GM19025 (cell line): ENCODE measurements at regions not wholly inside any gene's neighbourhood (a gene's known extent, or its start where the extent isn't known, plus 50 kb on each side); places are given as distances from the start of the nearest gene placed in this dataset.
"Not testable (repeated sequence)": the region's sequence is repeated elsewhere in the genome, so short reads cannot be mapped to it uniquely, and the experiment has no call there.

ENCODE experiments used
- ATAC-seq: cut with Tn5 transposase; IDR thresholded peaks from one replicate; pipeline ENCODE4 v1.9.1; 2021; ENCODE audit warnings: mild to moderate bottlenecking, low read depth, moderate library complexity; ENCODE audit not compliant: unreplicated experiment

DNA sequence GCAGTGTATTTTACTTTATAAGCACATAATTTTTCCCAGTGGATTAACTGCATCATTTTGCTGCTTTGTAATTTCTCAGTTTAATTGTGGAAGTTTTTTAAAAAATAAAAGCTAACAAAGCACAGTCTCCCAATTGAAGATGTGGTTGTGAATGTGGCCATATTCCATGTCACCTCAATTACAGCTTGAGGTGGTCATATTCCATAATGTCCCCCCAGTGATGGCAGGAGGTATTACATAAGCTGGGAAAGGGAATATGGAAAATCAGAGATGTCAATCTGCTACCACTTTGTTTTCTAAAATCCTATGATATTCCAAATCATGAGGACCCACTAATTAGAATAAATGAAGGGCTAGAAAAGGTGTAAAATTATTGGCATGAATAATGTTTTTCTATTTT, 1672.0 kb upstream of the CDH9 start:
- no peak for ATAC-seq

DNA sequence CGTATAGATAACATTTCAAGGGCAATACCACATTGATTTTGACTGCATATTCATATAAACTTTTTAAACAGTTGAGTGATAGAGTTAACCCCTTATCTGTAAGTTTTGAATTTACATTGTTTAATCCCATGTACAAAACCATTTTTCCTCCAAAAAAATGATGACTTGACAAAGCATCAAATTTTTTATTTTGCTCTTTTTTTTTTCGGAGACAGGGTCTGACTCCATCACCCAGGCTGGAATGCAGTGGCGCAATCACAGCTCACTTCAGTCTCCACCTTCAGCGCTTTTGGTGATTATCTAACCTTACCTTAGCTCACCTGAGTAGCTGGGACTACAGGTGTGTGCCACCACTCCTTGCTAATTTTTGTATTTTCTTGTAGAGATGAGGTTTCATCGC, 1670.1 kb upstream of the CDH9 start:
- ATAC-seq = no peak

DNA sequence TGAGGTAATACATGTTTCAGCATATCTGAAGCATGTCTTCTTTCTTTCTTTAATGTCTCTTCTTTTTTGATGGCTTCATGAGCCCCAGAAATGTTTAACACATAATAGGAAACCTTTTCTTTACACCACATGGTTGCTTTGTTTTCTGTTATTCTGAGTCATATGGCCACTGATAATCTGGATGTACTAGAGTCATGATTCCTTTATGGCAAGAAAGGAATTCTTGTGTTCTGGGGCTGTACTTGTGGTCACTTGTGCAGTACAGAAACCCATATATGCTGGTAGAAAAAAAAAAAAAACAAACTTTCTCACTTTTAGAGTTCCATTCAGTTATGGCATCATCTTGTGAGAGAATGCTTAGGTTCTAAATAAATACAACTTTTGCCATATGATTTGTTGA, 1669.3 kb upstream of the CDH9 start:
- ATAC-seq = no peak

DNA sequence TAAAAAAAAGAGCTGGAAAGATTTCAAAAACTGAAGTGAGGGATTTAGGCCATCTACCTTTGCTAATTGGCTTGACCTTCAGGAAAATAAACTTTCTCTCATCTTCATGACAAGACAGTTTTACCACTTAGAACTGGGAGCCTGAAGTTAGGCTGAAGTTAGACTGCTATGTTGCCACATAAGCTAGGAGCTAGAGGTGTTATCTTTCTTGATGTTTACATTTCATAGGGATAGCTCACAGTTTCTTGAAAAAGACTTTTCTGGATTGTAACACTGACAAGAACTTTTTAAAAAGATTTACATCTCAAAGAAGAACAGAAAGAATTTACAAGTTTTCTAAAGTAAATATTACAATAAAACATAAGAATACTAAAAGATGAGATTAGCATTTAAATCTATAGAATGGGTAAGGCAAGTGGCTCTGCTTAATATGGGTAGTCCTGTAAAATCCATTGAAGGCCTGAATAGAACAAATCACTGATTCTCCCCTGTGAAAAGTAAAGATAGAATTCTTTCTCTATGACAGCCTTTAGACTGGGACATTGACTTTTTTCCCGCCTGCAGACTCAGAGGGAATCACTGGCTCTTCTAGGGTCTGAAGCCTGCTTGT, 1665.4 kb upstream of the CDH9 start:
- ATAC-seq = no peak

DNA sequence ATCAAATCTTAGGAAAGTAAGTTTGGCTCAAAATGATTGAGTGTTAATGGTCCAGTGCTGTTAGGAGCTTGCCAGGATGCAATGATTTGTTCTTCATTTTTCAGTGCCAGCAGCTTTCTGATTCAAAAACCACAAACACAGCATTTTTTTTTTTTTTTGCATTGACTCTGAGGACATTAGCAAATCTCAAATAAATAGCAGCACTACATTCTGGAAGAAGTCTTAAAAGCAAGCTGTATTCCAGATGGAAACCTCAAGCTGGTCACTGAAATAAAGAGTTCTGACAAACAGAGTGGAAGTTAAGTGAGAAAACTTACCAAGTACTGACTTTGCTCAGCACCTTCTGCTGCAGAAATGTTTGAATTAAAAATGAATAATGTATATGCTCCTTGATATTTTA, 1653.1 kb upstream of the CDH9 start:
- no peak for ATAC-seq

DNA sequence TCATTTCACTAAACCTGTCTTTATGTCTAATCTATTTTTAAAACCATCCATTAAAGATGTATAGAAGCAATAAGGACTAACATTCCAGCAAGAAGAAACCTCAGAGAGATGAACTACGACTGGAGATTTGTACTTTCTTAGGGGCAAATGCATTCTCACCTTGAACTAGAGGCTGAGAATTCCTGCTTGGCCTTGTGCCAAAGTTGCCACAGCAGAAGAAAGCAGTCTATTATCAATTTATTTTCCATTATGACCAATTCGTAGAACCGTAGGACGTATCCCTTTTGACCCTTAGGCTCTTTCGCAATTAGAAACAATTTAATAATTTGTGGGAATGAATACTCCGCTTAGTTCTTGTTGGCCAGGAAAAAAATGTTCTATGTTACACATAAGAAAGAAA, 1647.4 kb upstream of the CDH9 start:
- ATAC-seq = no peak

DNA sequence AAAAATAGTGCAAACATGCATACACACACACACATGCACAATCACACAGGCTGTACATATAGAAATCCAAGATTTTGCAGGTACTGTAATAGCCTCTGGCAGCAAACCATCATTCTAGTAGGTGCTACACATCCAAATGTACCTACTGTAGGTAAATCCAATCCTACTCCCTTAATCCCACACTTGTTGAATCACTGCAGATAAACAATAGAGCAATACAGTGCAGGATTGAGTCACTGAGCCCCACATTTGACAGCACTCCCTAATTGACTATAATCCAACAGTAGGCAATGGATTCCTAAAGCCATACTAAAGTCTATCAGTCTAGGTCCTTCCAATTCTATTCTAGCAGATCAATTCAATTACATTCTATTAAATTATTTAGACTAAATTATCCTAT, 1640.5 kb upstream of the CDH9 start:
- no peak for ATAC-seq

DNA sequence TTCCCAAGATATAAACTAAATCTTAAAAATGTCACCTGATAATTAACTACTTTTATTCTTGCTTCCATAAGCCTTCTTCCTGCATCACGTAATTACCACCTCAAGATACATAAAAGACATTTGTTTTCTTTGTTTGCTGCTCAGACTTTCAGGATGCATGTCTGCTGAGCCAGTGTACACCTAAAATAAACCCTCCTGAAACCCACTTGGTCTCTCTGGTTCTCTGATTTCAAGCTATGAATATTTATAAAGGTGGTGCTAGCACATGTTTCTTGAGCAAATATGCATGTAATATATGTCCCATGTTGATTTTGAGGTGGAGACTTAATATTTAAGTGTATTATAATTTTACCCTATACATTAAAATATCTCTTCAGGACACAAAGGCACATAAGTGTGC, 1627.7 kb upstream of the CDH9 start:
- ATAC-seq = no peak

DNA sequence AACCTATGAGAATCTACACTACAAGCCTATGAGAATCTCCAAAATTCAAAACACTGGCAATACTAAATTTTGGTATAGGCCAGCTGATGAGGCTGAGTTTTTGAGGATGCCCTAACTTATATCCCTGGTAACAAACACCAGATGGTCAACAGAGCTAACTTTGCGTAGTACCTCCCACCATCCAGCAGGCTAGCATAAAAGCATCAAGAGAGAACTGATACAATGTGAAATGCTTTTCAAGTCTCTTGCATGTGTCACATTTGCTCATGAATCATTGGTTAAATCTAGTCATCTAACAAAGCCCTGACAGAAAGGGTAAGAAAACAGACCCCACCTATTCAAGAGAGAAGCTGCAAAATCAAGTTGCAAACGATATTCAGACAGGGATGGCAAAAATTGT, 1609.7 kb upstream of the CDH9 start:
- ATAC-seq = no peak

DNA sequence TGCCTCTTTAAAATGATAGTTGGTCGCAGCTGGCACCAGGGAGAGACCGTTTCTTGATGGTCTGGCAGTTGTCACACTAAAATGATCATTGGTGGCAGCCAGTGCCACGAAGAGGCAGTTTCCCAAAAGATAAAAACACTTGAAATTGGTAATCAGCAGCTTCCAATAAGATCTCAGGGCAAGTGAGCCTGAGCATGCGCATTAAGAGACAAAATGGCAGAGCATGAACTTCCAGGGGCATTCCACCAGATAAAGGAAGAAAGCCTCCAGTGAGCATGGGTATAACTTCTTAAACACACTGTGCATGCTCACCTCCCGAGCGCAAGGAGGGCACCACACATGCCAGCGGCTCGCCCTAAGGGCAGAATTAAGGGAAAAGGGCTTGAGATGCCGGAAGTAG, 1594.2 kb upstream of the CDH9 start:
- ATAC-seq = no peak

DNA sequence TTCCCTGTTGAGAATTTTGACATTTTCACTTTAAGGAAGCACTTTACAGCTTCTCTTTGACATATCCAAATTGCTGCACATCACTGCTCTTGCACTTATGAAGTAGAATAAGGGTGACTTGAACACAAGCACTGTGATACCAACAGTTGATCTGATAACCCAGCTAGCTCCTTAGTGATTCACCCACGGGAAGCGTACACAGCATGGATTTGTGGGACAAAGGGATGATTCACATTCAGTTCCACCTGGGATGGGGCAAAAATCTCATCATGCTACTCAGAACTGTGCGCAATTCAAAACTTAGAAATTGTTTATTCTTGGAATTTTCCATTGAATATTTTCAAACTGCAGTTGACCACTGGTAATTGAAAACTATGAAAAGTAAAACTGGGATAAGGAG, 1565.5 kb upstream of the CDH9 start:
- no peak for ATAC-seq

DNA sequence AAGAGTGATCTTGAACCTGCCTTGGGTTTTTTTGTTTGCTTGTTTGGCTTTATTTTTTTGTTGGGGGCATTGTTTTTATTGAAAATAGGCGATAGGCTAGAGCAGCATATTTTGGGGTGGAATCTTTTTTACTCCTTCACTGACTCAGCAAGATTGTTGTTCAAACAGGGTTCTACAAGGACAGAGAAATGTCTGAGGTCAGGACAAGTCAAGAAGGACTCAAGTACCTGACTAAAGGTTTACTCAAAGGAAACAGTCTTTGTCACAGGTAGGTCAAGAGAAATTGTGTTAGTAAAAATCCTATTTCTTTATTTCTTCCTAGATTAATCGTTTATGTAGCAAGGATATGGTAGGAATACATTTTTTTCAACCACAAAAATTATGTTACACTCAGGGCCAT, 1564.0 kb upstream of the CDH9 start:
- no peak for ATAC-seq

DNA sequence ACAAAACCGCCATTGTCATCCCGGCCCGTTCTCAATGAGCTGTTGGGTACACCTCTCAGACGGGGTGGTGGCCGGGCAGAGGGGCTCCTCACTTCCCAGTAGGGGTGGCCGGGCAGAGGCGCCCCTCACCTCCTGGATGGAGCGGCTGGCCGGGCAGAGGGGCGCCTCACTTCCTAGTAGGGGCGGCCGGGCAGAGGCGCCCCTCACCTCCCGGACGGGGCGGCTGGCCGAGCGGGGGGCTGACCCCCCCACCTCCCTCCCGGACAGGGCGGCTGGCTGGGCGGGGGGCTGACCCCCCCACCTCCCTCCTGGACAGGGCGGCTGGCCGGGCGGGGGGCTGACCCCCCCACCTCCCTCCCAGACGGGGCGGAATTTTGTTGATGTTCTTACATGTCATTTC, 1558.3 kb upstream of the CDH9 start:
- ATAC-seq = not testable (repeated sequence)

DNA sequence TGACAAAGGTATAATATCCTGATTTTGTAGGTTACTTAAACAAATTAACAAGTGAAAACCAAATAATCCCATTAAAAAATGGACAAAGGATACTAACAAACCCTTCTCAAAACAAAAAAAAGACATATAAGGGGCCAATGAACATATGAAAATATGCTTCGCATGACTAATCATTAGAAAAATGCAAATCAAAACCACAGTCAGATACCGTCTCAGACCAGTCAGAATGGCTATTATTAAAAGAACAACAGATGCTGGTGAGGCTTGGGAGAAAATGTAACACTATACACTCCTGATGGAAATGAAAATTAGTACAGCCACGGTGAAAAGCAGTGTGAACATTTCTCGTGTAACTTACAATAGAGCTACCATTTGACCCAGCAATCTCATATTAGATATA, 1542.2 kb upstream of the CDH9 start:
- no peak for ATAC-seq

DNA sequence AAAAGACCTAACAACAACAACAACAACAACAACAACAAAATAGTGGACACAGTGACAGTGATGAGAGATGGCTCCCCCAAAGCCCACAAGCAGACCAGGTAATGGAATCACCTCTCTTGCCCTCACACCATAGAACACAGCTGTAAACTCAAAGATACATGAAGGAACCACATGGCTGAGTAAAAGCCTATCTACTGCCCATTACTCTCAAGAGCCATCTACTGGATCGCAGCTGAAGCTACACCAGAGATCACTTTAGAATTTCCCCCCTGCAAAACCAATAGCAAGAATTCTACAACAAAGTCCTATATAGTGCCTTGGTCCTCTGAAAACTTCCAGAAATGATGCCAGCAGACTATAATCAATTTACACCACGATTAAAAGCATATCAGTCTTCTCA, 1537.6 kb upstream of the CDH9 start:
- no peak for ATAC-seq

DNA sequence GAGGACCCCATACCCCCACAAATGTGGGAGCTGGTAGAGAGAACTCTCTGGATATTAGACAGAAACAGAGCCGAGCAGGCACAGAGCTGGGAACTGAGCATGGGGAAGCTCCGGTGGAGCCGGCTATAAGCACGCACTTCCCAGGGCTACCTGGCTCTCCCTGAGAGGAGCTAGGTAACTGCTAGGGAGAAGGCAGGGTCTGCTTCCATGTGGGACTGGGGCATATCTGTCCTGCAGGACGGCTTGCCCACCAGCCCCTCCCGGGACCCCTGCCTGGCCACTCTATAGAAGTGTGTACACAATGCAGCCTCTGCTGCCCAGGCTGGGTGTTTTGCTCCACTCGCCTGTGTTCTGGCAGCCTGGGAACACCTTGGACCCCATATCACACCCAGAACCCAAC, 1537.0 kb upstream of the CDH9 start:
- no peak for ATAC-seq

DNA sequence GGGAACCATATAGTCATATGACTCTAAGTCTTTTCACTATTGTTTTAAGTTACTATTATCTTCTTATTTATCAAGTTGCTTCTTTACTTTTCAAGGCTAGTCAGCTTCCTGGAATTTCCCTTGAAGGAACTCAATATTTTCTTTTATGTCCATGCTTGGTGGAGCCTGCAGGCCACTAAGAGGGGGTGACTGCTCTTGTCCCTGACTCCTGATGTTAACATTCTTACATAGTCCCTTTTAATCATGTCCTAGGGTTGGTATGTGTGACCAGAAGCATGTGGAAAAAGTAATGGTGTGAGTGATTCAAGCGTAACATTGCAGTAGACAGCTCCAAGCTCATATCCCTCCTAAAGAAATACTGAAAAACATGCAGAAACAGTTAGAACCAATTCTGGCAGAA, 1536.2 kb upstream of the CDH9 start:
- no peak for ATAC-seq

DNA sequence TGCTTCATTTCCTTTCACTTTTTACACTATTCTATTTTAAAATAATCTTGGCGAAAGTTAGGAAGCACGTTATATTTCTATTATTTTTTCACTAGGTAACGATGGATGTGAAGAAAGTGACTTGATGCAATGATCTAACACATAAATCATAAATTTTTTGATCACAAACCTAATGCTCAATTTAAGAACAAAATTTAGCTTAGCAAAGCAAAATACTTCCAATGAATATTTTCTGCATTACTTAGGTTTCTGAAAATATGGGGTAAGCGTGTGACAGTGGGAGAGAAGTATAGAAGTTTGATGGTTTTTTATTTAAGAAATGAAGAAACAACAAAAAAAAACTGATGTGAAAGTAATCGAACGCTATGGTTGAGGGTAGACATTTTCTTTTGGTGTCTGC, 1528.7 kb upstream of the CDH9 start:
- no peak for ATAC-seq

DNA sequence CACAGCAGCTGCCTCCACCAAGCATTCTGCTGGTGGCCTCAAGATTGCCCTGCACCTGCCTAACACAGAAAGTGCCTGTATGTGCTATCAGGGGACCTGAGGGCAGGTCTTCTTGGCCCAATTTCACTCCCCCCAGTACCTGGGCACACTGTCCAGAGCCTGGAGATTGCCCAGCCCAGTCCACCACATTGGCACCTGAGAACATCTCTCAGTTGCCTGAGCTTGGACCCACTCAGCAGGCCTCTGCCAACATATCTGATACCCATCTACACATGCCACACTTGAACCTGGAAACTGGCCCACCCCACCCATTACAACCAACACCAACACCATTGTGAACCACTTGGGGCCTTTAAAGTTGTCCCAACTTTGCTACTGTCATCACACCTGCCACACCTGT, 1523.1 kb upstream of the CDH9 start:
- no peak for ATAC-seq

DNA sequence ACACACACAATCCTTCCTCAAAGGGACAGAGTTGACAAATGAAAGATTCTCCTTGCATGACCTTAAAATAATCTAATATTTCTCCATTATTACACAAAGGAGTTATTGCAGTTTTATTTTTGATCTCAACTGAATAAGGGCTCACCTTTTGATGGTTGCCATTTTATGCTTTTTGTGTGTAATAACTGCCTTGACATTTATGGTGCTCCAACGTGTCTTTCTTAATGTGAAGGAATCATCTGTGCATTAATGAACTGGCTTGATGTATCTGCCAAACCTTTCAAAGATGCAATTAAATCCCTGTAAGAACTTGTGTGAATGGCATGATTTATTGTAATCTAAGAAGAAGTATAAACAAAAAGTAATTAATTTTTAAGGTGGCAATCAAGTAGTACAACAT, 1519.8 kb upstream of the CDH9 start:
- no peak for ATAC-seq

DNA sequence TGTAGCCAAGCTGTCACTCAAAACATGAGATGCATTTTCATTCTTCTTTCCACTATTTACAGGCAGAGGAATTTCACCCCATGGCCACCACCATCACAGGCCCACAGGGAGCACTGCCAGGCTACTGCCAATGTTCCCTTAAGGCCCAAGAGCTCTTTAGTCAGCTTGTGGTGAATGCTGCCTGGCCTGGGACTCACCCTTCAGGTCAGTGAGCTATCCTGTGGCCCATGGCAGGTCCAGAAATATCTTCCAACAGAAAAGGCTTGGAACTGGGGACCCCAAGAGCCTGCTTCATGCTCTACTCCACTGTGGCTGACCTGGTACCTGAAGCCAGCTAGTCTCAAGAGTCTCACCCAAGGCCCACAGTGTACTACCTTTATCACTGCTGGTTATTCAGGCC, 1518.7 kb upstream of the CDH9 start:
- ATAC-seq = no peak

DNA sequence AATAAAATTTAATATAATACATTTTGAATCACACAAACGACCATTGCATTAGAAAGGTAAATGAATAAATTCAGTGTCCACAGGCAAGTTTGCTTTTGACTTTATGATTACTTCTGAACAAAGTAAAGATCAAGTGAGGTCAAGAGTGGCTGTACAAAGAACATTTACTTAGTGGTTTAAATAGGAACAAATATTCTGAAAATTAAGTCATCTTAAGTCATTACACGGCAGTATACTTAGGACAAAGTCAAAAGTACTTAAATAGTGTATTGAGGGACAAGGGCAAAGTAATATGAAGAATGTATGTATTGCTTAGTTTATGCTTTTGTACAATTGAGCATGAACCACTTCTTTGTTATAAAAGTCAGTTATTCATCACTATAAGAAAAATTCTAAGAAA, 1511.2 kb upstream of the CDH9 start:
- no peak for ATAC-seq

DNA sequence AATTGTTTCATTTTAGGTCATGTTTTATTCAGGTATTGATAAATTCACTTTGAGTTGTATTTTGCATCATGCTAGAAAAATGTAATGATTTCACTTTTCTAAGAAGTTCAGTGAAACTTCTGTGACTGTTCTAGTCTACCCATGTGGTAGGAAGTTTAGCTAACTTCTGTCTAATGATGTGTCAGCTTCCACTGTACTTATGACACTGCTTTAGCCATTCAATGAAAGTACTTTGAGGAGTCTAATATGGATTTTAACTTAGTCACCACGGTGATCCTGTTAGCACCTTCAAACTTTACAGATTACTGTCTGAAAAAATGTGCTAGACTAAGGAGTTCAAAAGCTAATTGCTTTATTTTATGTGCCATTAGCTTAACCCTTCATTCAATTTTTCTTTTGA, 1510.5 kb upstream of the CDH9 start:
- ATAC-seq = no peak
